IPS-20b (cell line): ENCODE measurements at regions not wholly inside any gene's neighbourhood (a gene's known extent, or its start where the extent isn't known, plus 50 kb on each side); places are given as distances from the start of the nearest gene placed in this dataset.

Source experiments
- H3K27ac ChIP-seq: one replicate; pipeline ENCODE4 v1.5.1; 2013; ENCODE audit warnings: low read length
- H3K27me3 ChIP-seq: 2 replicates; pipeline ENCODE4 v1.6.1; 2013; ENCODE audit warnings: mild to moderate bottlenecking, low read length, inconsistent platforms; ENCODE audit not compliant: insufficient read depth
- H3K36me3 ChIP-seq: 2 replicates; pipeline ENCODE4 v1.6.1; 2013; ENCODE audit warnings: low read depth, mild to moderate bottlenecking, inconsistent platforms, low read length, moderate library complexity; ENCODE audit not compliant: insufficient read depth
- H3K4me1 ChIP-seq: 2 replicates; pipeline ENCODE4 v1.6.1; 2013; ENCODE audit warnings: mild to moderate bottlenecking, control low read depth, inconsistent platforms, low read length, moderate library complexity; ENCODE audit not compliant: insufficient read depth
- H3K4me3 ChIP-seq: 2 replicates; pipeline ENCODE4 v1.5.1; 2013; ENCODE audit warnings: mild to moderate bottlenecking, low read length, inconsistent platforms
- H3K9ac ChIP-seq: 2 replicates; pipeline ENCODE4 v1.6.1; 2013; ENCODE audit warnings: low read depth, mild to moderate bottlenecking, inconsistent platforms, low read length, moderate library complexity
- H3K9me3 ChIP-seq: 2 replicates; pipeline ENCODE4 v1.6.1; 2013; ENCODE audit warnings: mild to moderate bottlenecking, low read depth, low read length, inconsistent platforms; ENCODE audit not compliant: insufficient read depth

DNA sequence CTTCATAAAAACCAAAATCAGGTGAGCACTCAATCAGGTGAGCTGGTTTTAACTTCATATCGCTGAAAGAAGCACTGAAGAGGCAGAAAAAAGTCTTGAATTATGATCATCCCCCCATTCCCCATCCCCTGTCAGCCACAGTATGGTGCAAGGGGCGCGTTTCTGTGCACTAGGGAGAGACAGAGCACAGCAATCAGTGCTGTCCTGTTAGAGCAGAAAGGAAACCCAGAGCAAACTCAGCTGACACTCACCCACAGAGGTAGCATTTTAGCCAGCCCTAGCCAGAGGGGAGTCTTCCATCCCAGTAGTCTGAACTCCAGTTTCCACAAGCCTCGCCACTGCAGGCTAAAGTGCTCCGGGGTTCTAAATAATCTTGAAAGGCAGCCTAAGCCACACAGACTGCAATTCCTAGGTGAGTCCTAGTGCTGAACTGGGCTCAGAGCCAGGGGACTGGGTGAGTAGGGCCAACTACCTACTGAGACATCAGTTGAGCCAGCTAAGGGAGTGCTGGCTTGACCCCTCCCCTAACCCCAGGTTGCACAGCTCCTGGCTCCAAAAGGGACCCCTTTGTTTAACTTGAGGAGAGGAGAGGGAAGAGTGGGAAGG lies 1352.6 kb upstream of the GJE1 start:
- H3K27me3 ChIP-seq: no peaks in the 10 kb centered on the region
- H3K9ac ChIP-seq: no peak overlapping the region
- no peak overlapping the region for H3K4me3 ChIP-seq
- no peaks in the 10 kb centered on the region for H3K36me3 ChIP-seq
- no peaks in the 10 kb centered on the region for H3K9me3 ChIP-seq
- H3K4me1 ChIP-seq: no peaks in the 10 kb centered on the region
- no peak overlapping the region for H3K27ac ChIP-seq

DNA sequence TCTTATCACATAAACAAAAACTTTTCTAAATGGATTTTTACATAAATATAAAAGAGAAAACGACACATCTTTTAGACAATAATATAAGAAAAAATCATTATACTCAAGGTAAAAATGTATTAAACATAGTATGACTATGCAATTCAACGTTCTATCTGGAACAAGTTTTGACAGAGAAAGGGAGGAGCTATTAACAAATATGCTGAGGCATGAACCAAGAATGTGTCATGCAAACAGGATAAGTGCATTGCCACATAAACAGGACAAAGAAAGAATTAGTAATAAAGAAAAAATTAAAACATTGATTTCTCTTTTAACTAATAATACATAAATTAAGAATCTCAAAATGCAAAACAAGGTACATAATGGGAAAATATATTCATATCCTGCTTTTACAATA lies 1353.4 kb upstream of the GJE1 start:
- Histone ChIP-seq H3K4me1 (no peaks in the 10 kb centered on the region), H3K27me3 (no peaks in the 10 kb centered on the region), H3K27ac (no peak overlapping the region), H3K9ac (no peak overlapping the region), H3K9me3 (no peaks in the 10 kb centered on the region), H3K4me3 (no peak overlapping the region), H3K36me3 (no peaks in the 10 kb centered on the region)

- Histone ChIP-seq H3K27ac (no peak overlapping the region), H3K9ac (no peak overlapping the region), H3K9me3 (no peaks in the 10 kb centered on the region), H3K36me3 (no peaks in the 10 kb centered on the region), H3K27me3 (no peaks in the 10 kb centered on the region), H3K4me1 (no peaks in the 10 kb centered on the region), H3K4me3 (no peak overlapping the region)
Observed at GRCh38 chr6:140777780-140778179, 1354.9 kb upstream of the GJE1 start.

GRCh38 chr6:140775061-140775460 lies 1357.7 kb upstream of the GJE1 start:
- no peaks in the 10 kb centered on the region for H3K4me1 ChIP-seq
- H3K4me3 ChIP-seq: no peak overlapping the region
- H3K36me3 ChIP-seq: no peaks in the 10 kb centered on the region
- H3K27me3 ChIP-seq: no peaks in the 10 kb centered on the region
- no peak overlapping the region for H3K27ac ChIP-seq
- peaks cover 9% of the 10 kb centered on the region for H3K9me3 ChIP-seq
- H3K9ac ChIP-seq: no peak overlapping the region

DNA sequence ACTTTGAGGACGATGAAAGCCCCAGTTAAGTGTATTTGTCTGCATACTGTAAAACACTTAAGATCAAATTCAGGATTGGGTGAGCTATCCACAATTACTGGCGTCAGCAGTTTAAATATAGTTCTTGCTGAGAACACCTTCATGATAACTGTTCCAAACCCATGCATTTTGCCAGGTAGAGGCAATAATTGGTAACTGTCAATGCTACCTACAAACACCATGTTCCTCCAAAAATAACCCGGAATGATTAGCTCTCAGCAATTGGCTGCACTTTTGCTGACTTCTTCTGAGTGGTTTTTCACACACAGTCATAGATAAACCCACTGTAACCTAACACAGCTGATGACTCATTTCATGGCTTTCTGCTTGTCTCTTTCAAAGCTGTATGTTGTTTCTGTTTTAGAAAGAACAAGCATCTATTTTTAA lies 1358.6 kb upstream of the GJE1 start:
- peaks cover 16% of the 10 kb centered on the region for H3K9me3 ChIP-seq
- H3K27me3 ChIP-seq: no peaks in the 10 kb centered on the region
- no peak overlapping the region for H3K4me3 ChIP-seq
- no peaks in the 10 kb centered on the region for H3K4me1 ChIP-seq
- H3K36me3 ChIP-seq: no peaks in the 10 kb centered on the region
- no peak overlapping the region for H3K27ac ChIP-seq
- H3K9ac ChIP-seq: no peak overlapping the region

DNA sequence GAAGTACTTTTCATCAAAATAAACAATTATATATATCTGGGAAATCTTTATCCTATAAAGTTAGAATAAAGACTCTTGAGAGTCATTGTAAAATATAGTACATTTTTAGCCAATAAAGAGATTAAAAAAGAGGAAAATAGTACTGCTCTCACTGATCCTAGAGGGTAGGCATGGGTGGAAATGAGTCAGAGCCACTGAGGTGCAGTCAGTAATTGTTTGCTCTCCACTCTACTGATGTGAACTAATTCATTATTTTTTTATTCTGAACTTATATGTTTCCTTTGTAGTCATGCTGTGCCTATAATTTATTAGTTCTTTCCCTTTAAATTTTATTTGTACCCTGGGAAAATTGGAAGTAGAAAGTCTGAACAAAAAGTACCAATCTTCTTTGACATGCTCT lies 1359.4 kb upstream of the GJE1 start:
- H3K27ac ChIP-seq: no peak overlapping the region
- H3K4me1 ChIP-seq: no peaks in the 10 kb centered on the region
- no peaks in the 10 kb centered on the region for H3K27me3 ChIP-seq
- no peaks in the 10 kb centered on the region for H3K36me3 ChIP-seq
- H3K4me3 ChIP-seq: no peak overlapping the region
- H3K9ac ChIP-seq: no peak overlapping the region
- peaks cover 24% of the 10 kb centered on the region for H3K9me3 ChIP-seq

DNA sequence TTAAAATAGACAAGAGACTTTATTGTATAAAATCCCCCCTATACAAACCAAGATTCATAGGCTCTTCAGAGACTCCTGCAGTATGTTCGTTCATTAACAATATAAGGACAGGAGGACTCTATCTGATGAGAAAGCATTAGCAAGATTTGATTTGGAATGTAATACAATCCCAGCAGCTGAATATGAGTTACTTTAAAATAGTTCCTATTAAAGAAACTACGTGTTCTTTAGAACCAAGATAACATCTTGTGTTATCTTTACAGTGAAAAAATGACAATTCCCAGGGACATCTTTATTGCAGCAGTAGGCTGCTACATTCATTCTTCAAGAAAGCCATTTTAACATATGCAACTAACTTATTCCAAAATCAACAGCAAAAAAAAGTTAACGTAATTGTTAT lies 1360.1 kb upstream of the GJE1 start:
- no peak overlapping the region for H3K27ac ChIP-seq
- no peaks in the 10 kb centered on the region for H3K36me3 ChIP-seq
- H3K4me1 ChIP-seq: no peaks in the 10 kb centered on the region
- H3K4me3 ChIP-seq: no peak overlapping the region
- peaks cover 31% of the 10 kb centered on the region for H3K9me3 ChIP-seq
- no peaks in the 10 kb centered on the region for H3K27me3 ChIP-seq
- H3K9ac ChIP-seq: no peak overlapping the region

DNA sequence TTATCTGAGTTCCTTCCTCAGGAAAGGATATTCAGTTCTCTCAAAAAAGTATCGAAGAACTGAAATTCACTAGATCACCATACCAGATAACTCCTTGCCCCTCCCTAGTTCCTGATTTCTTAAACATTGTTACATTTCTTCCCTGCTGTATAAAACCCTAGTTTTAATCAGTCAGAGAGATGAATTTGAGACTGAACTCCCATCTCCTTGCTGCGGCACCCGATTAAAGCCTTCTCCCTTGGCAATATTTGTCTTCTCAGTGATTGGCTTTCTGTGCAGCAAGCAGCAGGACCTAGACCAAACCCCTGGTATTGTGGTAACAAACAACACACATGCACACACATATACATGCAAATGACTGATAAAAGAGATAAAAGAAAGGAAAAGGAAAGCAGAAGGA lies 1364.6 kb upstream of the GJE1 start:
- no peak overlapping the region for H3K4me3 ChIP-seq
- H3K27ac ChIP-seq: no peak overlapping the region
- no peaks in the 10 kb centered on the region for H3K27me3 ChIP-seq
- H3K9ac ChIP-seq: no peak overlapping the region
- peaks cover 37% of the 10 kb centered on the region for H3K9me3 ChIP-seq
- no peaks in the 10 kb centered on the region for H3K4me1 ChIP-seq
- H3K36me3 ChIP-seq: no peaks in the 10 kb centered on the region

DNA sequence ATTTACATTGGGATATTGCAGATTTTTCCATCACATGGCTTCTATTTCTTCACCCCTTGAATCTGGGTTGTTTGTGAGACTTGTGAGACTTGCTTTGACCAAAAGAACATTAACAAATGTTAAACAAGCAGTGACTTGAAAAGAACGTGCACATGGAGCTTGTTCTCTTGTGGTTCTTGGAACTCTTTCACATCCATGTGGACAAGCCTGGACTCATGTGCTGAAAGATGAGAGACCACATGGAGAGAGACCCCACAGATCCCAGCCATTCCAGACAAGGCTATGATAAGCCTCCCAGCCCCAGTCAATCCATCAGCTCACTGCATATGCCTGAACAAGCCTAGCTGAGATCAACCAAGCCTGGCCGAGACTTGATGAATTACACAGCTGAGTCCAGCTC lies 1365.7 kb upstream of the GJE1 start:
- Histone ChIP-seq H3K36me3 (no peaks in the 10 kb centered on the region), H3K27me3 (no peaks in the 10 kb centered on the region), H3K9ac (no peak overlapping the region), H3K27ac (no peak overlapping the region), H3K4me3 (no peak overlapping the region), H3K4me1 (no peaks in the 10 kb centered on the region), H3K9me3 (peaks cover 37% of the 10 kb centered on the region)

GRCh38 chr6:140758169-140758877 lies 1374.4 kb upstream of the GJE1 start:
- Histone ChIP-seq H3K36me3 (no peaks in the 10 kb centered on the region), H3K9me3 (no peaks in the 10 kb centered on the region), H3K4me3 (no peak overlapping the region), H3K27me3 (no peaks in the 10 kb centered on the region), H3K9ac (no peak overlapping the region), H3K27ac (no peak overlapping the region), H3K4me1 (peaks cover 3% of the 10 kb centered on the region; the same call in 1 of the 2 replicates)

DNA sequence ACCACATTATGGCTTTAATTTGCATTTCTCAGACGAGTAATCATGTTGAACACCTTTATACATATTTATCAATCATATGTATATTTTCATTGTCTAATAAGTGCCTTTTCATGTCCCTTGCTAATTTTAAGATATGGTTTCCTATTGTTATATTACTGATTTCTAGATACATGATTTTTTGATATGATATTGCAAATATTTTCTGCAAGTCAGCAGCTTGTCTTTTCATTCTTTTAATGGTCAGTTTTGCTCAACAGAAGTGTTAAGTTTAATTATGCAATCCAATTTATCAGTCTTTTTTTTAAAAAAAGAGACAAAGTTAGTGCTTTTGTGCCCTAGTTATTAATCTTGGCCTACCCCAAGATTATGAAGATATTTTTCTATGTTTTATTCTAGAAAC lies 1377.8 kb upstream of the CITED2 start:
- peaks cover 20% of the 10 kb centered on the region for H3K9me3 ChIP-seq
- H3K4me3 ChIP-seq: no peak overlapping the region
- no peaks in the 10 kb centered on the region for H3K4me1 ChIP-seq

GRCh38 chr6:140747114-140747513 lies 1372.7 kb upstream of the CITED2 start:
- Histone ChIP-seq H3K4me1 (no peaks in the 10 kb centered on the region), H3K4me3 (no peak overlapping the region), H3K36me3 (no peaks in the 10 kb centered on the region), H3K9me3 (peaks cover 26% of the 10 kb centered on the region), H3K9ac (no peak overlapping the region), H3K27ac (no peak overlapping the region), H3K27me3 (no peaks in the 10 kb centered on the region)

More for the DNA sequence above, 1377.8 kb upstream of the CITED2 start:
- no peak overlapping the region for H3K27ac ChIP-seq
- H3K9ac ChIP-seq: no peak overlapping the region
- no peaks in the 10 kb centered on the region for H3K36me3 ChIP-seq
- no peaks in the 10 kb centered on the region for H3K27me3 ChIP-seq
